HG03432 (cell line): ENCODE measurements at regions not wholly inside any gene's neighbourhood (a gene's known extent, or its start where the extent isn't known, plus 50 kb on each side); places are given as distances from the start of the nearest gene placed in this dataset.
"Not testable (repeated sequence)": the region's sequence is repeated elsewhere in the genome, so short reads cannot be mapped to it uniquely, and the experiment has no call there.

Experiments
- ATAC-seq: cut with Tn5 transposase; IDR thresholded peaks from one replicate; pipeline ENCODE4 v1.9.1; 2021; ENCODE audit warnings: mild to moderate bottlenecking, moderate library complexity; ENCODE audit not compliant: unreplicated experiment

DNA sequence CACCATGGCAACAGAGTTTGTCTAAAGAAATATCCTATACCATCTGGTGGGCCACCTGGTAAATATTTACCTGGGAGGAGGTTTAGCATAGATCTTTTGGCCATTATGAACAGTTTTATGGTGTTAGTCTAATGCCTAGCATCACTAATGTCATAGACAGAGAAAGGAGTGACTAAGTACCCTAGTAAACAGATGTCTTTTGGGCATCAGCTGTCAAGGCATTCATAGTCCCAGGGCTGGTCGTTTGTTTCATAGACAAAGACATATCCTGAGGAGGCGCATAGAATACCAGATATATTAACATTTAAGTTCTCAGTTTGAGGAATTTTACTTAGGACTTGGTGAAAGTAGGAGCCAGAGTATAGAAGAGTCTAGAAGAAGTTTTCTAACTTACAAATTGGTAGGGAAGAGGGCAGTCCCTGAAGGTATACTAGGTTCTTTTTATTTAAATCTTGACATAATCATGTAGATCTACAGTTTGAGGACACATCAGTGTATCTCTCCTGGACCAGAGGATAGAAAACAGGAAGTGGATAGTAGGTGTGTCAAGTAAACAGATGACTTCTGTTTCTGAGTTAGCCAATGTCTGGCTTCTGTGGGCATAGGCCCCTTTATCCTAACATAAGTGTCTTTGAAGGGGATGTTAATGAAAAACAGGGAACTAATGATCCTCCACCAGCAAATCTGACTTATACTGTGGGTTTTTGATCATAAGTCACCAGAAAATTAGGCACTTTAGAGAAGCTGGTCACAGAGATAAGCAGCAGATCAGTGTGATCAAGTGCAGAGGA is 105.0 kb upstream of the PRSS3 start:
- no peak for ATAC-seq

DNA sequence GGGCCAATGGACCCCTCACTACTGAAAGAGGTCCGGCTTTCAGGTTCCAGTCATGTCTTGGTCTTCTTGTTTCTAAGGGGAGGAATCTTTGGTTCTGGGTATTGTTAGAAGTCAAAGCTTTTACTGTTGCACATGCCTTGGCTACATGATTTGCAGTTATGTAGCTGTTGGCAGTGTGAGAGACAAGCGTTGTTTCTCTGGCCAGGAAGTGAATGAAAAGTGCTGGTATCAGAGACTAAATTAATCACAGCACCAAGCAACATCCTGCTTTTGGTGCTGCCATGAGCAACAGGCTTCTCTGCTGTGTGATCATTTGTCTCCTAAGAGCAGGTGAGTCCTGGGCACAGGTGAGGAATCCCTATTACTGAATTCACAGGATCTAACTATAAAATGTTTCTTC is 100.1 kb upstream of the PRSS3 start:
- ATAC-seq = no peak

DNA sequence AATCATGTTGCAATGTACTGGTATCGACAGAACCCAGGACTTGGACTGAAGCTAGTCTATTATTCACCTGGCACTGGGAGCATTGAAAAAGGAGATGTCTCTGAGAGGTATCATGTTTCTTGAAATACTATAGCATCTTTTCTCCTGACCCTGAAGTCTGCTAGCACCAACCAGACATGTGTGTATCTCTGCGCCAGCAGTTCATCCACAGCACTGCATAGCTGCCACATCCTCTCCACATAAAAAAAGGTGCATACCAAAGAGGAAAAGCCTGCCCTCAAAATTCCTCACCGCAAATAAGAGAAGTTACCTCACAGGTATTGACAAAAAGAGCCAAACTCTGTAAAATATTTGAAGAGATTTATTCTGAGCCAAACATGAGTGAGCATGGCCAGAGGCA is 99.5 kb upstream of the PRSS3 start:
- ATAC-seq = no peak

DNA sequence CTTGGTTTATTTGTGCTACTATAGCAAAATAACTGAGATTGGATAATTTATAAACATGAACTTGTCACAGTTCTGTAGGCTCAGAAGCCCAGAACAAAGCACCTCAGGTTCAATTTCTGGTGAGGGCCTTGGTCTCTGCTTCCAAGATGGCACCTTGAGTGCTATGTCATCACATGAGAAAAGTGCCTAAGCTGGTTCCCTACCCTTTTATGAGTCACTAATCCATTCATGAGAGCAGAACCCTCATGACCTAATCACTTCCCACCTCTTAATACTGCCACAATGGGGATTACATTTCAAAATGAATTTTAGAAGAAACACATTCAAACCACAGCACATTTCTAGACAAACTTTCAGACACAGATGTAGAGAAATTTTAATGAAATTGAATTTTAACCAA is 98.2 kb upstream of the PRSS3 start:
- ATAC-seq = no peak

DNA sequence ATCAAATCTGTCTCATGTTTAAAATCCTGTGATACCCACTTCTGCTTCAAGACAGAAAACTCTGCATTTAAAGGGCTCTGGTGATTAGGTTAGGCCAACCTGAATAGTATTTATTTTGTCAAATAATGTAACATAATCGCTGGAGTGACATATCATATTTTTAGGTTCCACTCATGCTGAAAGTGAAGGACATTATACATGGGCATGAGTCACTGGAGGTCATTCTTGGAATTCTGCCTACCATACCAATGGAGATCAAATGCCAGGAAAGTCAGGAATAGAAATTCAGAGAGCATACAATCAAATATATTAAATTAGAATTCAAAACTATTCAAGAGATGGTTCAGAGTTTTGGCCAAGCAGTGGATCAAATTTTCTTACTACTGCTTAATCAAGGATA is 97.1 kb upstream of the PRSS3 start:
- no peak for ATAC-seq

DNA sequence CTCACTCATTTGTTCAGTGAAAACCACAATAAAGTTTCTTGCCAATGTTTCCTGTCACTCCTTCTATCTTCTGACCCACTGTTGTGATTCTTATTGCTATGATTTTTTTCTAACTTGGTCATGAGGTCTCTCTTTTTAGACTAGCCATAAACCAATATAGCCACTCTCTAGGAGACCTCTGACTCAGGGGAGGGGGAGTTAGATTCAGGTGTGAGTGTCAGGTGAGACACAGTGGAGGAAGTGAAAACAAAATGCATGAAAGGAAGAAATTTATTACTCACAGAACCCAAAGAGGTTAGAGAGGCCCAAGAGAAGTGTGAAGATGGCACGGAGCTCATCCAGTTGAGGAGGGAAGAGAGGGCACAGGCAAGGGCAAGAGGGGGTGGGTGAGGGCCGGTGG is 94.4 kb upstream of the PRSS3 start:
- not testable (repeated sequence) for ATAC-seq

DNA sequence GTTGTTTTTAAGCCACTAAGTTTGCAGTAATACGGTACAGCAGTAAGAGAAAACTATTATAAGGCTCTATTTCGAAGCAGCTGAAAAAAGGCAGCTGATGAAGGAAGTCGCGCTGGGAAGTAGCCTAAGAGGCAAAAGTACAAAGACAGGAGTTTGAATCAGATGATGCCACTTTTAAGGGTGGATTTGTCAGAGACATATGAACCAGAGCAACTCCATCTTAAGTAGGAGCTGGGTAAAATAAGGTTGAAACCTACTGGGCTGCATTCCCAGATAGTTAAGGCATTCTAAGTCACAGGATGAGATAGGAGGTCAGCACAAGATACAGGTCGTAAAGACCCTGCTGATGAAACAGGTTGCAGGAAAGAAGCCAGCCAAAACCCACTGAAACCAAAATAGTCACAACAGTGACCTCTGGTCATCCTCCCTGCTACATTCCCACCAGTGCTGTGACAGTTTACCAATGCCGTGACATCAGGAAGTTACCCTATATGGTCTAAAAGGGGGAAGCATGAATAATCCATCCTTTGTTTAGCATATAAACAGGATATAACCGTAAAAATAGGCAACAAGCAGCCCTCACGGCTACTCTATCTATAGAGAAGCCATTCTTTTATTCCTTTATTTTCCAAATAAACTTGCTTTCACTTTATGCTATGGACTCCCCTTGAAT is 91.8 kb upstream of the PRSS3 start:
- no peak for ATAC-seq

DNA sequence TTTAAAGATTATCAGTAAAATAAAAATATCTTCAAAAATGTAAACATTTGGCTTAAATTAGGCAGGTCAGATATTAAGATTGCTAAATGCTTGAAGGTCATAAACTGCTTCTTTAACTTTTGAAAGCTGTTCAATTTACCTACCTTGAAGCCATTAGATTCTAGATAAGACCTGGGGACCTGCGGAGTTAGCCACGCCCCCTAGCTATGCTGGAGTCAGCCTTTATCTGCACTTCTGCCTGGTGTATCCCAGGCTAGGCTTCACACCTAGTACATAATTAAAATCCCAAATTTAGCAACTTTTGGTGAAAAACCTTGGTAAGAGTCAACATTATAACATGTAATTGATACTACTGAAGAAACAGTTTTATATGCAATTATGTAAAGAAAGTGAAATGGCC is 89.9 kb upstream of the PRSS3 start:
- ATAC-seq = not testable (repeated sequence)

DNA sequence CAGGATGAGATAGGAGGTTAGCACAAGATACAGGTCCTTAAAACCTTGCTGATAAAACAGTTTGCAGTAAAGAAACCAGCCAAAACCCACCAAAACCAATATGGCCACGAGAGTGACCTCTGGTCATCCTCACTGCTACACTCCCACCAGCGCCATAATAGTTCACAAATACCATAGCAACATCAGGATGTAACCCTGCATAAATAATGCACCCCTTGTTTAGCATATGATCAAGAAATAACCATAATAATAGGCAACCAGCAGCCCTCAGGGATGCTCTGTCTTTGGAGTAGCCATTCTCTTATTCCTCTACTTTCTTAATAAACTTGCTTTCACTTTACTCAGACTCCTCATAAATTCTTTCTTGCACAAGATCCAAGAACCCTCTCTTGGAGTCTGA is 86.9 kb upstream of the PRSS3 start:
- ATAC-seq = no peak

DNA sequence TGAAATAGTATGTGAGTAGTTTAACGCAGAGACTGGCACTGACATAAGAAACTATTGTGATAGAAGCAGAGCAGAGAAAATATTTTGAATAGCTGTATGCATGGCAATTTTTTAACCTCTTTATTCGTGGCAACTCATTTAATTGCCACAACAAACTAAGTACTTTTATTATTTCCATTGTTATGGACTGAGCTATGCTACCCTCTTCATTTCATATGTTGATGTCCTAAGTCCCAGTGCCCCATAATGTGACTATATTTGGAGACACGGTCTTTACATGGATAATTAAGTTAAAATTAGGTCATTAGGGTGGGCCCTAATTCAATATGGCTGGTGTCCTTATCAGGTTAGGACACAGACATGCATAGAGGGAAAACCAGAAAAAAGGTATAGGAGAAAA is 86.1 kb upstream of the PRSS3 start:
- no peak for ATAC-seq

DNA sequence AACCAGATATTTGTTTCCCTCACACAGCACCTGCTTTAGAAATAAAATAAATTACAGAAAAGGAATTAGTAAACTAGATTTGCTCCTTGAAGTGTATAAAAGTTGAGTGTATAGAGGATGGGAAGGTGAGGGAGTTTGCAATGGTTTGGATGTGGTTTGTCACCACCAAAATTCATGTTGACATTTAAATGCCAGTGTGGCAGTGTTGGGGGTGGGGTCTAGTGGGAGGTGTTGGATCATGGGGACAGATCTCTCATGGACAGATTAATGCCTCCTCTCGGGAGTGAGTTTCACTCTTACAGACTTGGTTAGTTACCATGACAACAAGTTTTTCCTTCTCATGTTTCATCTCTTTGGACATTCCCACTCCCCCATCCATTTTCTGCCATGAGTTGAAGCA is 83.9 kb upstream of the PRSS3 start:
- not testable (repeated sequence) for ATAC-seq

DNA sequence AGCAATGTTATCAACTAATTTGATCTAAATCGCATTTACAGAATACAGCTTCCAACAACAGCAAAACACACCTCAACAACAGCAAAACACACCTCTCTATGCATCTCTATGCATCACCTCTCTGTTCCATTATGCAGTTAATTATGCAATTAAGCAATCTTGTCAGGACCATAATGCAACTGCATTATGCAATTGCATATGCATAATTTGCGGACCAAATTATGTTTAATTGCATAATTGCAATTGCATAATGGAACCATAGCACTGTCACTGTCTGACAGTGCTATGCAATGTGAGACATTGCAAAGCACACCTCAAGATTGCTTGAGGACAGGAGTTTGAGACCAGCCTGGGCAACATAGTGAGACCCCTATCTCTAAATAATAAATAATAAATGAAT is 80.4 kb upstream of the PRSS3 start:
- ATAC-seq = no peak

DNA sequence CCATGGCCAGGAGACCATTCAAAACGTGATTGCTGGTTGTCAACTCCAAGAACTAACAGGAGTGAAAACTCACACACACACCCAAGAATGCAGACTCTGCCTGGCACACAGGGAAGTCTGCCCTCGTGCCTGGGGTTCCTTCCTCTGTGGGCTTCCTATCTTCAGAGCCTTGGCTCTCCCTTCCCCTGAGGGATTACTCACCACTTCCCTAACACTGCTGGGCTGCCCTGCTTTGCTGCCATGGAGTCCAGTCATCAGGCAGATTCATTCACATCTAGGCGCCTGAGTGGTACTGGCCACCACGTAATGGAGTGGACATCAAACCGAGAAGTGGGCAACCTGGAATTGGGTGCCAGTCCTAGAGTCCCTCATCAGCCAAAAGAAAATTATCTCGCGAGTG is 76.4 kb upstream of the PRSS3 start:
- no peak for ATAC-seq

DNA sequence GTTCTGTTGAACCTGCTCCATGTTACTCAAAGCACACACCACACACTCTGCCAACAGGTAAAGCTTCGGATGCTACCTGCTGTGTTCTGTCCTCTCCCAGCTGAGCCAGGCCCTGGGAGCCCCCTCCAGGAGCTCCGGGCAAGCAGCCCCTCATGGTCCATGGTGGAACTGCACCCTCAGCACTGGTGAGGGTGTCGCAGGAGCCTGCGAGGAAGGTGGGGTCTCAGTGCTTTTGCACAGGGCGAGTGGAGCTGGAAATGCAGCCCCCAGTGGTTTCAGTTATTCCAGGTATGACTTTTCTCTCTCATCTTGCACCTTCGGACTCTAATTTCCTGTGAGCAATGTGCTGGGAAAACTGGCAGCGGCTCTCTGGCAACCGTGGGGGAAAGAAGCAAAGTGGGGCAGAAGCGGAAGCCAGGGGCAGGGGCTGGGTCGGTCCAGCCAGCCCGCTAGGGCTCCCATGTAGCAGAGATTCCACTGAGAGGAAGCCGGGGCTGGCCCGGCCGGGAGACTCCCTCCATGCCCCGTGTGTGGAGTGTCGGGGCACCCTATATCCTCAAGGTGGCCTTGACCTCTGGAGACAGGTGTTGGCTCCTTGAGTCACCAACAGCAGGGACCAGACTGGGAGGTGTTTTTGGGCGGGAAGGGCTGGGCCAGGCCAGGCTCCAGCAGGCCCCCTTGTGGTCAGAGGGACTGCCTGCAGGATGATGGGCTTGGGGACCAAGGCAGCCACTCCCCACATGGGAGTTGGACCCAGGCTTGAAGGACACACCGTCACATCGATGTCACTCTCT is 75.6 kb upstream of the PRSS3 start:
- ATAC-seq = no peak

DNA sequence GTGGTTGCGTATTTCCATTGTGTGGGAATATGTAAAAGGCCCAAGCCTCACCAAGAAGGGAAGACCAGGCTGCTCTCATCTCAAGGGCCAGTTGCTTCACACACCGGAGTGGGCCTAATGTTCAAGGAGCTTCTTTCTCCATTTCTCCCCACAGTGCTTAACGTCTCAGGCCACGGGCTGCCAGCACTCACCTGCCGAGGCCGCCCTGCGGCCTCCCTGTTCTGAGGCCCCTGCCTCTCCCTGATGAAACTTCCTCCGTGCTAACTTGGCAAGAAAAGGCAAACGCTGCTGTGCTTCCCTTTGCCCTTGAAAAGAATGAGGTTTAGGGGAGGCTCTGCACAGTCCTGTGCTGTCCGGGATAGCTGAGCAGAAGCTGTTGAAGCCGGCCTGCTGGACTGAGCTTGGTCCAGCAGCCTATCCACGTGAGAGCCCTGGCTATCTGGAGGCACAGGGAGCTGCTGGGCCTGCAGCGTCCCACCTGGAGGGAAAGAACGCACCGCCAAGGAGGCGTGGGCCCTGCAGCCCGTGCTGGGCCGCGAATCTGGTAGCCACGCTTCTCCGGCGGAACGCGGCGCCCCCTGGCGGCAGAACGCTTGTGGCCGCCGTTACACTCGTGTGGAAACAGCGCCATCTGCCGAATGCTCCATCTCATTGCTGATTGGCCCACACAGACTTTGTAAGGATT is 73.5 kb upstream of the PRSS3 start:
- ATAC-seq = peak; percentile 68

DNA sequence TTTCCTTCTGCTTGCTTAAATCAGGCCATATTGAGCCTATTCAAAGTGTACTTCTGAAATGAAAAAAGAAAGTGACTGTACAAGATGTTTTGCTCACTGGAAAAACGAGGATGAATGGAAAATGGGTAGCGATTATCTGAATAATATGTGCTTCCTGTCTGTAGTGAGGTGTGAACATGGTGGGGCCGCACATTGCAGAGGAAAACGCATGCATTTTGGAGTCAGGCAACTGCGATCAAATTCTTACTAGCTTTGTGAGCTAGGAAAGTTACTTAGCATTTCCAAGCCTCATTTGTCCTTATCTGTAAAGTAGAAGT is 73.0 kb upstream of the PRSS3 start:
- no peak for ATAC-seq

DNA sequence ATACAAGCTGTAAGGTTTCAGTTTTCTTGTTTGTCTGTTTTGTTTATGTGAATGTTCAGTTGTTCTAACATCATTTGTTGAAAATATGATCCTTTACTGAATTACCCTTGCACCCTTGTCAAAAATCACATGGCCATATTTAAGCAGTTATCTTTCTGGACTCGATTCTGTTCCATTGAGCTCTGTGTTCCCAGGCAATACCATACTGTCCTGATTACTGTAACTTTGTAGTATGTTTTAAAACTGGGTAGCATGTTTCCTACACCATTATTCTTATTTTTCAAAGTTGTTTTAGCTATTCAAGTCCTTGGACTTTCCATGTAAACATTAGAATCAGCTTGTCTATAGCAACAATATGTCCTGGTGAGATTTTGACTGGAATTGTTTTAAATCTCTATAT is 66.7 kb upstream of the PRSS3 start:
- ATAC-seq = no peak

DNA sequence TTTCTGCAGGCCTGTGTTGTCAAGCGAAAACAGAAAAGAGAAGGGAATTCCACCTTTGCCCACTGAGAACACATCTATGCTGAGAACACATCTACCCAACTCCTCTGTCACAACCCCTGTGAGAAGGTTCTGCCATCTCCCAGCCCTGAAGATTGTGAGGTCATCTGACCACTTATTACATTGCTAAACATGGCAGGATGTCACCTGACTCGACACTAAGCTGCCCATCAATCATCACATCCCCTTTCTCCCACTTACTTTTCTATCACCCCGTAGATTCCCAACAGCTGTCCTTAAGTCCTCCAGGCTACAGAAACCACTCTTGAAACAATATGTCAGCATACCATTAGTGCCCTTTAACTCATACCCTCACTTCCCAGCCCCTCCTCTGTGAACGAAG is 64.2 kb upstream of the PRSS3 start:
- ATAC-seq = no peak

DNA sequence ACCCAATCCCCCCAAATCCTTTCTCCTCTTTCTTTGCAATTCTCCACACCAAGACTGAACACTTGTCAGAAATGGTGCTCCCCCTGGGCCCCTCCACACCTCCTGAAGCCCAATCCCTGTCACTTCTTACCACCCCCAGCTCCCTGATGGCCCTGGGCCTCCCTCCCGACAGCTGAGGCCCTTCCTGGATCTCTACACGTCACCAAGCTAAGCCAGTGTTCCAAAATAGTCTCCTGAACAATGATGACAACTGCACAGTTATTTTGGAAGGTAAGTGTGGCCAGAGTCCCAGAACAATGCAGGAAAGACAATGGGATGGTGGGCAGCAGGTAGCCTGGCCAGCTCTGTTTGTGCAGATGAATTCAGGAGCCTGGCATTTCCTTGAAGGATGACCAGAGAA is 63.7 kb upstream of the PRSS3 start:
- no peak for ATAC-seq

DNA sequence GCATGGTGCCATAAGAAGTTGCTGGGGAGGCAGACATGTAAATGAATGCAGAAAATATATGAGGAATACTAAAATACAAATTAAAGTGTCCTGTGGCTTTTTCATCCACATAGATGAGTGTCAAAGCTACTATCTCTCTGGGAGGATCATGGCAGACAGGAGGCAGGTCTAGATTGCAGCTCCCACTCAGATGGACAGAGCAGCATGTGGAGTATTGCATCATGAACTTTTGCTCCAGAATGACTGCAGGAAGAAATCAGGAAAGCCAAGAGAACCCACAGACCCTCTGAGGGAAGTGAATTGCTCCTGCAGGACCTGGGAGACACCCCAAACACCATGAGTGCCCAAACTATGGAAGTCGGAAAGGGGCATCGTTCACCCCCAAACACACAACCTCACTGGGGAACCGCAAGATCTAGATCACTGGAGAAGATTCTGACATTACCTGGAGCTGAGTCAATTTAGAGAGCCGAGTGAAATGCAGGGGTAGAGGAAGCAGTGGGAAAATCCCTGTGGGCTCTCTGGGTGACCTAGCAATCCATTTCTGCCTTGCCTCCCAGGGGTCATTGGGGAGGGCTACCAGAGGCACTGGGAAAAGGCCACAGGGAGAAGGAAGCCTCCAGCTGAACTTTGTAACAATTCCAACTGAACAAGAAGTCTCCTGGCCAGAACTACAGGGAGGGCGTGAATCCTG is 61.0 kb upstream of the PRSS3 start:
- ATAC-seq = not testable (repeated sequence)
